GM19455 (cell line): ENCODE measurements at regions not wholly inside any gene's neighbourhood (a gene's known extent, or its start where the extent isn't known, plus 50 kb on each side); places are given as distances from the start of the nearest gene placed in this dataset.

Experiments used
- ATAC-seq: cut with Tn5 transposase; IDR thresholded peaks from one replicate; pipeline ENCODE4 v1.9.1; 2021; ENCODE audit not compliant: unreplicated experiment

DNA sequence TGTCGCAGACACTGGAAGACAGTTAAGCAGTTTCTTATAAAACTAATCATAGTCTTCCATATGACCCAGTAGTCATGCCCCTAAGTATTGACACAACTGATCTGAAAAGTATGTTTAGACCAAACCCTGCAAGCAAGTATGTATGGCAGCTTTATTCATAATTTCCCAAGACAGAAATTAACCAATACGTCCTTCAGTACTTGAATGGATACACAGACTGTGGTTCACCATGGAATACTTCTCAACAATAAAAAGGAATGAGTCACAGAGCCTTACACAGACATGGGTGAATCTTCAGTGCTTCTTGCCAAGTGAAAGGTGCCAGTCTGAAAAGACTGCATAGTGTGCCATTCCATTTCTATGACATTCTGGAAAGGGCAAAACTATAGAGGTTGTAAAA lies 50.2 kb upstream of the AKR1E2 start:
- ATAC-seq = no peak

DNA sequence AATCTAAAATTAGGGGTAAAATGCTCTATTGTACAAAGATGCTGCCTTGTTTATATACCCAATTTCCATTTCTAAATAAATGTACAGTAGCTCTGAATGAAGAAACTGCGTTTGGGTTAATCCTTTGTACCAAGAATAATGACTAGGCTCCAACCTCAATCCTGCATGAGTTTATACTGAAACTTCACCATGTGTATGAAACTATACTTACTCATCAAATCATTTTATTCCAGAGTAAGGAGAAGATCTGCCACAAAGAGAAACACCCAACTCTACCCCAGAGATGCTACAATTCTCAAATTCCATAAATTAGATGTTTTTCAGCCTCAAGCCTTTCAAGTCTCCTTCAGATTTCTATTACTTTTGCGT lies 53.8 kb upstream of the AKR1E2 start:
- no peak for ATAC-seq

DNA sequence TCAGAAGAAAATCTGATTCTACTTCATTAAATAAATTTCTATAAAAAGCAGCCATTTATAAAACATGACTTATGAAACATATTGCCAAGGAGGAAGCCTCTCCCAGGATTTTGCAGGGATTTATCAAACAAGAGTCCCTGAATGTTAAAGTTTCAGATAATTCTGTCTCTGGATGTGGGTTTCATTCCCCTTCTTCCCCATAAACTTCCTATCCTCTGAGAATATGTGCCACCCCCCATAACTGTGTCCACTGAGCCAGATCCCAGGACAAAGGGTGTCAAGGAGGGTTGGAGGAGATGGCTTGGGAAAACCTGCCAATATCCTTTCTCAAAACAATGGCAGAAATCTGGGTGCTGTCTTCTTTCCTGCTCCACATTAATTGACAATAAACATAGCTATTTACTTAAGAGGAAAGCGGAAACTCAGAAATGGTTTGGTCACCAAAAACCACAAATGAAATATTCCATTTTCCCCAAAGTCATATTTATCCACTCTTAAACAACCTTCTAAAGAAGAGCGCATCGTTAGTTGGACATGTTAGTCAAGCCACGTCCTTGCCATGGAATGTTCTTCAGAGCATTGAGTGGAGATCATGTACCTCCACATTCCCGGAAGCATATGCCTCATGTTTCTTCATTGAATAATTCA lies 54.3 kb upstream of the AKR1E2 start:
- ATAC-seq = no peak

DNA sequence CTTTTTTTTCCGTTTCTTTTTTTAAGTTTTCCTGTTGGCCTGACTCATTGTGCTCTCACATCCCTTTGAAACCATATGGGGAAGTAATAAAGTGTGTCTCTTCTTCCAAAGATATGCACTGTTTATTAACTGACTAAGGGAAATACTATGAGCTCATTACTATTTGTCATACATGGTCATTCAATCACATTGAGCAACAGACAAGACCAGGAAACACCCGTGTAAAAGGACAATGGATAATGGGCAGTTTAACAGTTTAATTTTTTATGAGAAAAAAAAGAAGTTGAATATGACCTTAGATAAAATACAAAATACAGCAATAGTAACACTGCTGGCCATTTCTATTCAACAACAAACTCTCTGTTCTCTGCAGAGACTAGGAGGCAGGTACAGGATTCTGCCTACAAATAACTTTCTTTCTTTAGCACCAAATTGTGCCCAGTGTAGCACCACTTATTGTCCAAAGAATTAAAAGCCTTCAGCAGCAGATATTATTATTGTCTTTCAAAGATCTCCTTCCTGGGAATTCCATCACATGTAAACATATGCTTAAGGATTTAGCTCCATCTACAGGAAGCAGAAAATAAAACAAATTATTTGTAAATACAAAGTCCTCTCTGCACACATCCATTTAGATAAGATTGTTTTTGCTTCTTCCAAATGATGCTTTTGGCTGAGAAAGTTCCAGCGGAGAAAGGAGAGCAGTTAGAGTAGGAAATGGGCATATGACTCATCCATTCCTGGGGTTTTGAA lies 55.0 kb upstream of the AKR1E2 start:
- no peak for ATAC-seq

DNA sequence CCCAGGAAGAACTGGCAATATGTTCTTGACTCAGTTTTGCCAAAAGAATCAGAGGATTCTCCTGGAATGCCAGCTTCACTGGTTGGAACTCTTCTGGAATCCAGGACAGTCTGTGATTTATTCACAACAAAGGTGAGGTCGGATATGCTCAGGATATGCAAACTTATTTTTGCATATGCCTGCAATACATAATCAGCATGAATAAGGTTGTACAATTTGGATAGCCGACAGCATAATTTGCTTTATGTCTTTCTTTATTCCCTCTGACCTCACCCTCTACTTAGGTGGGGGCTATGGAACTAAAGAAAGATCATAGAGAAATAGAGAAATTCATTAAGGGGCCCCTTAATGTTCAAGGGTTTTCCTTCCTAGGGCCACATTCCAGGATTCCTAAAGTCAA lies 57.6 kb upstream of the AKR1E2 start:
- ATAC-seq = no peak

DNA sequence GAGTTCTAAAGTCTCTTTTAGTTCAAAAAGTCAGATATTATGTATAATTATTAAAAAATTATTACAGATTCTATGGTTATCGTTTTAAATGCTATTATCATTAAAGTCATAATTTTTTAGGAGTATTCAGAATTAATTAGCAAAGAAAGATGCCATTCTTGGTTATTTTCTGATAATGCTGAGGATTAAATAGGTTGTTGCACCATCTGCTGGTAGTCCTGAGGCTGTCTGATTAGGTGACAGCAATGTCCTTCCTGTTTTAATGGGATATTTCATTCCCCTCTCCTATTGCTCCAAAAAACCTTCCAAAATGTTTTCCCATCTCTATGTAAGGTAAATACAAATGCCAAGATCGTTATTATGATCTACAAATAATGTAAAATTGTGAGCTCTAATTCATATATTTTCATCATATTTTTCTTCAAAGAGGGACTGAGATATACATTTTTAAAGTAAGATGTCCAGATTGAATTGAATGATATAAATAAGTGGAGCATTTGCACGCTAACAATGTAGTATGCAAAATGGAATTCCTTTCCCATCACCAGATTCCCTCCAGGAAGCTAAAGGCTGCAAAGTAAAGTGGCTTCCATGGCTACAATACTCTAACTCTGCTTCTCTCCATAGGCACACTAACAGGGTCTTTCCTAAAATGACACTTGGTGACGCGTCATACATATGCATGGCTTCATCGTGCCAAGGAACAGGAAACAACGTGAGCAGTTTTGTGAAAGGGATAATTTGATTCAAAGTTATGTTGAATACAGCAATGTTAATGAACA lies 58.8 kb upstream of the AKR1E2 start:
- ATAC-seq = no peak

DNA sequence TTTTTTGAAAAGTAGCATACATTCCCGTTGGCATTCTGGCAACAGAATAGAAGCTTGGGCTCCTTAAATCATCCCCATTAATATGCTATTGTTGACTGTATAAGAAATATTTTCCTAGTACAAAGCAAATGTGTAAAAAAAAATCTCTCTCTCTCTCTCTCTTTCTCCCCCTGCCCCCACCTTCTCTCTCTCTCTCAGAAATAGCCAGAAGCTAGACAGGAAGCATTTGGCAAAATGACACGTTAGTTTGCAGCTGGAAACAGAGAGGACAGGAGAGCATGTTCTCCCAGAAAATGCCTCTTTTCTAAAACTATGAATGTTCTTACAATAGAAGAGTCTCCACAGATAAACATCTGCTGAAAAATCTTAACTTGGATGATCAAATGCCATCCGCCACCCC lies 59.6 kb upstream of the AKR1E2 start:
- ATAC-seq = no peak

DNA sequence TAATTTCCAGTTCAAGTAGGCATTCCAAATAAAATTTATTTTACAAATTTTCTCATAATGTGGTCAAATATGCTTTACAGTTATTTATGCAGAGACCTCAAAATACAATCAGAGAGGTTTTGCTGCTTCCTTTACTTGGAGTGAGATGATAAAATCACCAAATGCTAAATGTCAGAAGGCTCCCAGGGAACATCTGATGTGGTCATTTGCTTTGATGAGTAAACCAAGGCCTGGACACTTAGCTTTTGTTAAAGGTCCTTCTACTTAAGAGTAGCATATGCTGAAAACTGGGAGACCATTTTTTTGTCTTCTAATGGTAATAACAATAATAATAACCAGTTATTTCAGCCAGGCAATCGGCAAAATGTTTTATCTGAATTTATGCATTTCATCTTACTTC lies 60.6 kb upstream of the AKR1E2 start:
- ATAC-seq = no peak

DNA sequence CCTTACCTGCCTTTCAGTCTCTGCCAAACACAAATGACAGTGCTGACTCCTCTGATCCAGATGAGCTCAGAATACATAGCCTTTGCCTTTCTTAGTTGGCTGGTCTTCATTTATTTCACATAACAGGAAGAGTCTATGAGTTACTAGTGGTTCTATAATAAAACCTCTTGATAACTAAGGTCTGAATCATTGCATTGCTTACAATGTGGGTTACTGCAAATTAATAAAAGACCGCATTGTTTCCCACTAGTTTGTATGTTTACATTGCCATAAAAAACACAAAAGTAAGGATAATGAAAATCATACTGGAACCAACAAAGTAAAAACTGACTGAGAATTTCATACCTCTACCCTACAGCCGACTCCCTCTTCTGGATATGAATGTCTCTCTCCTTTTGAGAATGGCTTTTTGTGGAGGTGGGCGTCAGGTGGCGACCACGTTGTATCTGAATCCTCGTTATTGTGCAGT lies 62.0 kb upstream of the AKR1E2 start:
- no peak for ATAC-seq

DNA sequence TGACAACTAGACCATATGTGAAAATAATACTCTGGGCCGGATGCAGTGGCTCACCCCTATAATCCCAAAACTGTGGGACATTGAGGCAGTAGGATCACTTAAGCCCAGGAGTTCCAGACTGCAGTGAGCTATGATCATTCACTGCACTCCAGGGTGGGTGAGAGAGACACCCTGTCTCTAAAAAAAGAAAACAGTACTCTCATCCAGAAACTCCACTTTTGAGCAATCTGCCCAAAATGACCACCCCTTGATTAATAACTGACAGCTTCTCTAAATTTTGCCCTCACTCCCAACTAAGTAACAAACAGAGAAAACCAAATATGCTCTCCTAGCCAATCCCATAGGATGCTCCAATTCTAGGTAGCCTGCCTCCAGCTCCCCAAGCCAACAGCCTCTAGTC lies 62.5 kb upstream of the AKR1E2 start:
- ATAC-seq = no peak

DNA sequence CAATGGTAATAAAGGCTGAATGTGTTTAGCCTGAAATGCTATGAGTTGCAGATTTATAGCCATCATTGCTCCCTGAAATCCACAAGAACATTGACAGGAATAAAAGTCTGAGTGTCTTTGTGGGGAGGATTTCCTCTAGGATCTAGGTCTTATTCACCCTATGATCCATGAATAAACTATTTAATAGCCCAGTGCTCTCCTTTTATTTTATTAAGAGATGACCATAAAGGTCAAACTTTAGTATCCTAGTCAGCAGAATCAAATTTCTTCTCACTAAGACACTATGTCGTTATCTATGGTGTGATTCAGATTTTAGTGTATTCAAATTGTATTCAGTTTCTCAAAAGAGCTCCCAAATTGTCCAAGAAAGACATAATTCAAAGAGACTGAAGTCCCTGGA lies 67.8 kb upstream of the AKR1E2 start:
- ATAC-seq = no peak

DNA sequence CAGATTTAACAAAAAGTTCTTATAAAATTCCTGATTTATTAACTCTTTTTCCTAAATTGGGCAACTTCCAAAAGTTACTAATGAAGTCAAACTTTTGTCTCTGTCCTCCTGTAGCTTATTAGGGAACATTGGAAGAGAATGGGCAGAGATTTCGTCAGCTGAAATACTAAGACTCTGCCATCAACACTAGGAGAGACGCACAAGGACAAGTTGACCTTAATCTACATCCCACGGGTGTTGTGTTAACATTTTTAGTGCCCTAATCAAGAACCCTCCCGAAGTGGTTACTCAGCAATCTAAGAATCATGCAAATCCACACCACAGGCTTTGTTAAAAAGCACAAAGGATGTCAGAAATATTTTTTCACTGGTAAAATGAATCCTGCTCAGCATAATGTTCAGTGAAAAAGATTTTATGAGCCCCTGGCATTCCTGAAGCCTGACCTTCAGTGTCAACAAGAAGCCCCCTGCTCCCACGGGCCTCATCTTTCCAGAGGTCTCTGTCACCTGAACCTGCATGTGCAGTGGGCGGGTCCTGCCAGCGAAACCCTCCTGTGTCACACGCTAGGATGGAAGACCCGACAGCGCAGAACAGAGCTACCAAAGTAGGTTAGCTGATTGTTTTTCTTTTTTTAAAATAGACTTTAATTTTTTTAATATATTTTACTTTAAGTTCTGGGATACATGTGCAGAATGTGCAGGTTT lies 70.6 kb upstream of the AKR1E2 start:
- ATAC-seq = no peak

DNA sequence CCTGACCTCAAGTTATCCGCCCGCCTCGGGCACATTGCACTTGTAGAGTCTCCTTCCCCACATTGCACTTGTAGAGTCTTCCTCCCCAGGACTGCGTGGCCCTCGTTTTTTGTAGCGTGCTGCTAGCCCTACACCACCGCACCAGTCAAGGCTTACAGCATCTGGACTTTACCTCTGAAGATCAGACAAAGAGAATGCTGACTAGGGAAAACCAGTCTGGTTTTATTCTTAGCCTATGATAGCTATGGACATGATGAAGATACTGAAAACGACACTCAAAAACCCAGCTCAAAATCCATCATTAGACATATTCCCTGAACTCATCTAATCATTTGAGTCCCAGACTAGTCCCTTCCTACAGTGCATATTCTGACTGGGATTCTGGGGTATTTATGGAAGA lies 71.9 kb upstream of the AKR1E2 start:
- ATAC-seq = no peak

DNA sequence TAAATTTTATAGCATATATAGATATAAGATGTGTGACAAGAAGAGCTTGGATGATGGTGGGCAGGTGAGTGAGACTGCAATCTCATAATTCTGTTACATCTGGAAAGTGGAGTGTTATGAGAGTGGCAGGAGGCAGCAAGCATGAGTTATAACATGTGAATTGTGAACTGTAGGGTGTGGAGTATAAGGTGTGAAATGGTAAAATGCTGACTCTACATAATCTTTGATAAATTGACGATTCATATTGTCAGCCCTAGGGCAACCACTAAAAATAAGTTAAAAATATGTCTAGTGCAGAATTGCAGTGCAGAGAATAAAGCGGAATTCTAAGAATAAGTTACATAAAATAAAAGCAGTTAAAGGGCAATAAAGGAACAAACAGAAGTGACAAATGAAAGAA lies 74.8 kb upstream of the AKR1E2 start:
- no peak for ATAC-seq

DNA sequence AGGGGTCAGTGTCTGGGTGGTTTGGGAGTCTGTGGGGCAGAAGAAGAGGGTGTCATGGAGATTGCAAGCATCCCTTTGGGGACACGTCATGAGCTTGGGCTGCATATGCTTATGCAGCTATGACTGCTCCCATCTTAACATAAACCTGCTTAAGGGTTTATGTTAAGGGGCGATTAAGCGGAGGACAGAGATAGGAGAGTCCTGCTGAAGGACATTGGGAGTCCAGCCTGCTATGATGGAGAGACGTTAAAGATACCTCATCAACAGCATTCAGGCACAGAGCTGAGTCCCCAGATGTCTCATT lies 76.8 kb upstream of the AKR1E2 start:
- no peak for ATAC-seq

DNA sequence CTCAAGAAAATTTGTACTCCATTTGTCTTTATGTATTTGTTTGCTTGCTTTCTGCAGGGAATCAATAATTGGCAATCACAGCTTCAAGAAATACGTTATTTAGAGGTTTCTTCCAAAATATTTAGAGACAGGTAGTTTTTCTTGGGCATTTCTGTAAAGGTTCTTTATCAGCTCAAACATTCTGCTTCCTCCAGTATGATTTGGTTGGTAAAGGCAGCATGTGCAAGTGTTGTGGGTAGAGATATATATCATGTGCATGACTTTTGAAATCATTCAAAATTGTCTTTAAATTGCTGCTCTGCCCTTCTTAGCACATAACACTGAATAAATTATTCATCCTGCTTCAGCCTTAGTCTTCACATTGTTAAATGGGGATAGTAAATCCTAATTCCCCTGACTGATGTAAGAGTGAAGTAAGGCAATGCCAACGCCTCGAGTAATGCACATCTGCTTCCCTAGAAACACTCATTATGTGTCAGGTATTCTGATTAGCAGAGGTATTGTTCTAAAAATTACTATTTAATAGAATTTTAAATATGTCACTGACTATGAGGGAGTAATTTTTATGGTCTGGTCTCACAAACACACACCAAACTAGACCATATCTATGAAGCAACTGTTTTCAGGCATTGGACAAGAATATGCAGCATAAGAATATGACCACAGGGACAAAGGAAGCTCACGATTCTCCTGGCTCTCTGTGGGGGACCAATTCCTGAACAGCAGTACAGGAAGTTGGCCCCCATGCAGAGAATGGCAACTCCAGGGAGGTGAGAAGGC lies 77.3 kb upstream of the AKR1E2 start:
- ATAC-seq = no peak

DNA sequence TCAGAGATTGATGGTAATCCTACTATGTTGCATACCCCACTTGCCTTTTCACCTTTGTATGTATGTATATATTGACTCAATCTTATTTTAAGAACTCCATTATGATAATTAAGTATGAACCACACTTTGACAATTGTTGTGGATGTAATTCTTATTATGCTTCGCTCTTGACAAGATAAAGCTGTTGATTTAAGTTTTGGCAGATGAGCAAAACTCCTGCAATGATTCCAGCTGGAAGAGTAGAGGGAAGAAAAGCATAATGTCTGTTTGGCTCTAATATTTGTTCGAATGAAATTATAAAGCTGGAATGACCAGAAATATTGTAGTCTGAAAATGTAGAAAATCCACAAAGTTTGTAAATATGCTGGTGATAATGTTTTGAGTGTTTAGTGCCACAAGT lies 83.8 kb upstream of the AKR1E2 start:
- ATAC-seq = no peak

DNA sequence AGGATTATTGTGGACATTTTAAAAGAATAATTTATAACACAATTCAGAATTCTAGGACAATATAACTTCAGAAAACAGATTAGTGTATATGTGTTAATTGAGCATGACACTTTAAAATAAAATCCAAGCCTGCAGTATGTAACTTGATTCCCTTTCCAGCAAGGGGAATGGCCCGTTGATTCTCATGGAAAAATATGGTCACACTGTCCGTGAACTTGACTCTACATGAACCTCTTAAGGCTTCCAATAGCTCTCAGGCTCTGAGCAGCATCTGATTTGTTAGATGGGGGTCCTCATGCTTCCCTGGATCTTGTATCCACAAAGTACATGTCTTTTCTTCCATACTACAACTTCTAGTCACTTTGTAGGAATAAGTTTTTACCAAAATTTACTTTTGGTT lies 85.5 kb upstream of the AKR1E2 start:
- no peak for ATAC-seq

DNA sequence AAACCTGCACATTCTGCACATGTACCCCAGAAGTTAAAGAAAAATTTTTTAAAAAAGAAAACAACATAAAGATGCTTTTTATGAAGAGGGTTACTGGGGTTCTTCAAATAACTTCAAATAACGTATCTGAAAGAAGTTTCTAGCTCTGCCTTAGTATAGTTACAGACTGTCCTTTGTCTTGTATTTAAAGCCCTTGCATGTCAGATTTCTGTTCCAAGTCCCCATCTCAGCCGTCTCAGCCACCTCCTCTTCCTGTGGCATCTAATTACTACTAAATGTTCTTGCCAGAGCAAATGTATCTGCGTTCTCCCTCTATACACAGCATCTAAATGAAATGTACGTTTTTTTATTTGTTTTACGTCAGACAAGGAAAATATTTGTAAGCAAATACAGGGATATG lies 89.4 kb upstream of the AKR1E2 start:
- no peak for ATAC-seq

DNA sequence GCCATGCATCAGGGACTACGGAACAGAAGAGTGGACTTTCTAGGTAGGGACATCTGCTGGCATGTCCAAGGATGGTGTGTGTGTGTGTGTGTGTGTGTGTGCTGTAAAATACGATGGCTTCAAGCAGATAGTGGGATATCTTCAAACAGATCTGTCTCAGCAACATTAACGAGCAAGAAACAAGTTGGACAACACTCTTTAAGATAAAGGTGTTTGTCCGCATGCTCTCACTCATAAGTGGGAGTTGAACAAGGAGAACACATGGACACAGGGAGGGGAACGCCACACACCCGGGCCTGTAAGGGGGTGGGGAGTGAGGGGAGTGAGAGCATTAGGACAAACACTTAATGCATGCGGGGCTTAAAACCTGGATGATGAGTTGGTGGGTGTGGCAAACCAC lies 89.8 kb upstream of the AKR1E2 start:
- no peak for ATAC-seq

DNA sequence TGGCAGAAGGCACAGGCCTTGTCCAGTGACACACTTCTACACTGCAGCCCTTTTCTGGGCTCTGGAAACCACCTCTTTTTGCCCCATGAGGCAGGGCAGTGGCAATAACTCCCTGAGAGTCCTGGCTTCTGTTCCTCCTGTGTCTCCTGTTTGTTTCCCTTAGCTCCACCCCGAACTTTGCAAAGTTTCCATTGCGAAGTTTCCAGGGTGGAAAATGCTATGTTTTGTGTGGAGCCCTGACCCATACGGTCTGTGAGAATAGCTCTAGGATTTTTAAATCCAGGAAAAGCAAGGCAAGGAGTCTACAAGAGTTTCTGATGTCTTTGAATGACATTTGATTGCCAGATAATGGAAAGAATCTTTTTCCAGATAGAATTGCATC lies 92.2 kb upstream of the AKR1E2 start:
- no peak for ATAC-seq
